Endothelial cell of umbilical vein (primary cell): ENCODE measurements at regions not wholly inside any gene's neighbourhood (a gene's known extent, or its start where the extent isn't known, plus 50 kb on each side); places are given as distances from the start of the nearest gene placed in this dataset.

Source experiments
- BruUV-seq: library from RNA; stranded (reverse); fragments of 400-500 nt; replicated peaks from 2 replicates; lab custom pipeline; 2021; lab: Mats Ljungman, UMichigan
- CTCF ChIA-PET: fragments of 300-600, 350-600 bp; sonication (Branson Sonifier 250); formaldehyde crosslinking; loops from one replicate; lab custom pipeline; 2021; ENCODE audit warnings: antibody characterized with exemption, inconsistent platforms; lab: Charles Lee
- POLR2A ChIA-PET: fragments of 300-600, 350-600 bp; sonication (Branson Sonifier 250); formaldehyde crosslinking; loops from one replicate; lab custom pipeline; 2021; ENCODE audit warnings: antibody characterized with exemption, inconsistent platforms; lab: Charles Lee
- DNase-seq: peaks from one replicate; pipeline ENCODE4 v3.0.0-alpha.2; 2011; ENCODE audit warnings: low read depth, low spot score
- FAIRE-seq: peaks from 2 replicates; lab custom pipeline; 2011; peaks lifted over from hg19 to GRCh38; lab: Jason Lieb, UNC
- H2AFZ ChIP-seq: 2 replicates; pipeline ENCODE4 v1.6.0; 2012; ENCODE audit warnings: low read depth, low read length, control low read depth, inconsistent platforms
- H3K27ac ChIP-seq: 2 replicates; pipeline ENCODE4 v1.5.1; 2011; ENCODE audit warnings: low read depth, mild to moderate bottlenecking, control low read depth, low read length, moderate library complexity; ENCODE audit not compliant: insufficient read depth
- H3K27me3 ChIP-seq, 2 experiments: 2 replicates each; pipeline versions ENCODE4 v1.6.0 to v1.6.1; 2011; ENCODE audit warnings: low read length in 2 of 2, mixed read lengths in 1 of 2; ENCODE audit not compliant: control insufficient read depth in 2 of 2, insufficient read depth in 2 of 2
- H3K36me3 ChIP-seq, 2 experiments: 2 replicates in 1 of 2; 3 replicates in 1 of 2; pipeline ENCODE4 v1.5.1; 2011; ENCODE audit warnings: low read length in 2 of 2, mild to moderate bottlenecking in 1 of 2, moderate library complexity in 1 of 2; ENCODE audit not compliant: control insufficient read depth in 2 of 2, insufficient read depth in 2 of 2; ENCODE audit errors: extremely low read depth in 1 of 2
- H3K4me1 ChIP-seq: 3 replicates; pipeline ENCODE4 v1.5.1; 2011; ENCODE audit warnings: mild to moderate bottlenecking, low read length; ENCODE audit not compliant: control insufficient read depth, insufficient read depth; ENCODE audit errors: extremely low read depth
- H3K4me2 ChIP-seq: 2 replicates; pipeline ENCODE4 v1.6.1; 2011; ENCODE audit warnings: low read length, control low read depth, mixed read lengths; ENCODE audit not compliant: insufficient read depth
- H3K4me3 ChIP-seq, 3 experiments: fragments of 200-600 bp in 1 of 3; sonication (generic), shearing (Covaris generic) in 1 of 3; replicated peaks in 1 of 3; 2 replicates each; pipeline ENCODE4 v1.5.1; 2011 to 2016; ENCODE audit warnings: control low read depth in 3 of 3, low read length in 3 of 3, mild to moderate bottlenecking in 2 of 3, inconsistent platforms in 1 of 3, low read depth in 1 of 3, moderate library complexity in 1 of 3; ENCODE audit not compliant: insufficient read depth in 1 of 3
- H3K79me2 ChIP-seq: 2 replicates; pipeline ENCODE4 v1.6.0; 2012; ENCODE audit warnings: low read length, inconsistent platforms; ENCODE audit not compliant: control insufficient read depth, insufficient read depth
- H3K9ac ChIP-seq: replicated peaks from 2 replicates; pipeline ENCODE3; 2011; ENCODE audit warnings: low read length, control low read depth; ENCODE audit not compliant: insufficient read depth; ENCODE audit errors: extremely low read depth
- H3K9me1 ChIP-seq: replicated peaks from 3 replicates; pipeline ENCODE4 v1.6.0; 2011; ENCODE audit warnings: mild to moderate bottlenecking, low read length; ENCODE audit not compliant: control insufficient read depth, insufficient read depth; ENCODE audit errors: extremely low read depth
- H3K9me3 ChIP-seq: replicated peaks from 2 replicates; pipeline ENCODE4 v1.5.1; 2012; ENCODE audit warnings: low read length, inconsistent platforms; ENCODE audit not compliant: control insufficient read depth, insufficient read depth
- H4K20me1 ChIP-seq: replicated peaks from 2 replicates; pipeline ENCODE3; 2011; ENCODE audit warnings: mild to moderate bottlenecking, low read length; ENCODE audit not compliant: control insufficient read depth, insufficient read depth; ENCODE audit errors: extremely low read depth
- CTCF ChIP-seq, 2 donors: IDR thresholded peaks; 1 replicate in 1 of 2; 2 replicates in 1 of 2; pipeline ENCODE4 v1.5.1; 2011; ENCODE audit warnings: low read length in 2 of 2, mild to moderate bottlenecking in 2 of 2, moderate library complexity in 2 of 2, control low read depth in 1 of 2, inconsistent platforms in 1 of 2, low read depth in 1 of 2; ENCODE audit not compliant: insufficient read depth in 1 of 2; ENCODE audit errors: extremely low read depth in 1 of 2
- EZH2 ChIP-seq: IDR thresholded peaks from 2 replicates; pipeline ENCODE4 v1.6.1; 2012; ENCODE audit warnings: borderline replicate concordance, low read depth, mild to moderate bottlenecking, moderate library complexity, low read length, inconsistent platforms; ENCODE audit not compliant: severe bottlenecking
- FOS ChIP-seq: IDR thresholded peaks from 2 replicates; pipeline ENCODE4 v1.6.1; 2011; ENCODE audit warnings: mild to moderate bottlenecking, low read length, moderate library complexity, borderline replicate concordance; ENCODE audit not compliant: insufficient read depth
- GATA2 ChIP-seq: IDR thresholded peaks from 2 replicates; pipeline ENCODE4 v1.7.0; 2011; ENCODE audit warnings: low read depth, mild to moderate bottlenecking, moderate library complexity, mixed read lengths, low read length; ENCODE audit not compliant: insufficient read length, insufficient read depth
- JUN ChIP-seq: IDR thresholded peaks from 2 replicates; pipeline ENCODE4 v1.6.1; 2011; ENCODE audit warnings: borderline replicate concordance, low read depth; ENCODE audit not compliant: insufficient read length, insufficient read depth
- MAX ChIP-seq: IDR thresholded peaks from 2 replicates; pipeline ENCODE4 v1.6.1; 2011; ENCODE audit not compliant: insufficient read depth, insufficient read length
- MYC ChIP-seq: IDR thresholded peaks from one replicate; pipeline ENCODE4 v1.6.1; 2011; ENCODE audit warnings: mild to moderate bottlenecking, low read depth, low read length
- POLR2A ChIP-seq: IDR thresholded peaks from 2 replicates; pipeline ENCODE4 v1.6.1; 2012; ENCODE audit warnings: low read depth, mild to moderate bottlenecking, control low read depth, low read length
- POLR2AphosphoS5 ChIP-seq: IDR thresholded peaks from 2 replicates; pipeline ENCODE4 v1.6.1; 2012; ENCODE audit warnings: low read depth, mild to moderate bottlenecking, control low read depth, low read length, moderate library complexity; ENCODE audit not compliant: insufficient read depth
- dilution Hi-C: fragments of 300-500 bp; cut with MboI; formaldehyde crosslinking; loops from one replicate; pipeline ENCODE4 v1.15.0; 2019; ENCODE audit warnings: low sequenced_read_pairs; ENCODE audit not compliant: extremely low pct_ligation_motif_present
- intact Hi-C: fragments of 100-400 bp; cut with micrococcal nuclease; formaldehyde crosslinking; loops from one replicate; pipeline ENCODE4 v1.10.0; 2022

GRCh38 chr4:136992032-136992431 lies 540.3 kb downstream of the PCDH18 start:
- Histone ChIP-seq H2AFZ (no peak overlapping the region), H3K4me3 (no peak overlapping the region), H4K20me1 (no peaks in the 10 kb centered on the region), H3K9me3 (no peaks in the 10 kb centered on the region), H3K27me3 (no peaks in the 10 kb centered on the region), H3K79me2 (no peaks in the 10 kb centered on the region), H3K9me1 (no peaks in the 10 kb centered on the region), H3K4me1 (no peaks in the 10 kb centered on the region), H3K27ac (no peak overlapping the region), H3K36me3 (no peaks in the 10 kb centered on the region), H3K4me2 (no peak overlapping the region), H3K9ac (no peak overlapping the region)
- FAIRE-seq: no peak
- POLR2A ChIA-PET: no interaction called here
- CTCF ChIA-PET: no interaction called here
- intact Hi-C loops: no loop called here
- dilution Hi-C loops: no loop called here
- no TSS peak for BruUV-seq
- no peak for TF ChIP-seq POLR2AphosphoS5
- no peak for TF ChIP-seq GATA2
- TF ChIP-seq FOS: no peak
- TF ChIP-seq MYC: no peak
- no peak for TF ChIP-seq EZH2
- TF ChIP-seq MAX: no peak
- TF ChIP-seq CTCF (IDR thresholded peaks at IDR 0.05; ENCODE audit: extremely low read depth in 1 of 2, insufficient read depth in 1 of 2, low read depth in 1 of 2, low read length in 2 of 2): no peak
- no peak for TF ChIP-seq JUN
- TF ChIP-seq POLR2A: no peak
- DNase-seq: no peak
